ENCODE measurements at regions not wholly inside any gene's neighbourhood (a gene's known extent, or its start where the extent isn't known, plus 50 kb on each side); places are given as distances from the start of the nearest gene placed in this dataset.

DNA sequence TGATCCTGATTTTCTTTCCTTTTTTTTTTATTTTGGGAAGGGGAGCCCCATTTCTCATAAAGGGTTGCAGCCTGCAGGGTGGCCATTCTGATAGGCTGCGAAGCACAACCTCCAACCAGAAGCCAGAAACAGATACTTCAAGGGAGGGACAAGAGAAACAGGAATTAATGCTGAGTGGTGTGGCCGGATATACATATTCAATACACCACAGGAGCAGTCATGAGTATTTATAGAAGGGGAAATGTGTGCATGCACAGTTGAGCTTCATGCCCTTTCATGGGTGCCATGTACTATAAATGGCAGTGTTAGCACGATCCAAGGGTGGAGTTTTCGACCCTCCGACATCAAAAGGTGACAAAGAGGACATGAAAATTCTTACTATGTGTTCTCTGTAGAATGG, 320.8 kb downstream of the CBLN1 start (continued):
- TF ChIP-seq, protein P1, sequence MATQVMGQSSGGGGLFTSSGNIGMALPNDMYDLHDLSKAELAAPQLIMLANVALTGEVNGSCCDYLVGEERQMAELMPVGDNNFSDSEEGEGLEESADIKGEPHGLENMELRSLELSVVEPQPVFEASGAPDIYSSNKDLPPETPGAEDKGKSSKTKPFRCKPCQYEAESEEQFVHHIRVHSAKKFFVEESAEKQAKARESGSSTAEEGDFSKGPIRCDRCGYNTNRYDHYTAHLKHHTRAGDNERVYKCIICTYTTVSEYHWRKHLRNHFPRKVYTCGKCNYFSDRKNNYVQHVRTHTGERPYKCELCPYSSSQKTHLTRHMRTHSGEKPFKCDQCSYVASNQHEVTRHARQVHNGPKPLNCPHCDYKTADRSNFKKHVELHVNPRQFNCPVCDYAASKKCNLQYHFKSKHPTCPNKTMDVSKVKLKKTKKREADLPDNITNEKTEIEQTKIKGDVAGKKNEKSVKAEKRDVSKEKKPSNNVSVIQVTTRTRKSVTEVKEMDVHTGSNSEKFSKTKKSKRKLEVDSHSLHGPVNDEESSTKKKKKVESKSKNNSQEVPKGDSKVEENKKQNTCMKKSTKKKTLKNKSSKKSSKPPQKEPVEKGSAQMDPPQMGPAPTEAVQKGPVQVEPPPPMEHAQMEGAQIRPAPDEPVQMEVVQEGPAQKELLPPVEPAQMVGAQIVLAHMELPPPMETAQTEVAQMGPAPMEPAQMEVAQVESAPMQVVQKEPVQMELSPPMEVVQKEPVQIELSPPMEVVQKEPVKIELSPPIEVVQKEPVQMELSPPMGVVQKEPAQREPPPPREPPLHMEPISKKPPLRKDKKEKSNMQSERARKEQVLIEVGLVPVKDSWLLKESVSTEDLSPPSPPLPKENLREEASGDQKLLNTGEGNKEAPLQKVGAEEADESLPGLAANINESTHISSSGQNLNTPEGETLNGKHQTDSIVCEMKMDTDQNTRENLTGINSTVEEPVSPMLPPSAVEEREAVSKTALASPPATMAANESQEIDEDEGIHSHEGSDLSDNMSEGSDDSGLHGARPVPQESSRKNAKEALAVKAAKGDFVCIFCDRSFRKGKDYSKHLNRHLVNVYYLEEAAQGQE (IDR thresholded peaks at IDR 0.05): no peak

DNA sequence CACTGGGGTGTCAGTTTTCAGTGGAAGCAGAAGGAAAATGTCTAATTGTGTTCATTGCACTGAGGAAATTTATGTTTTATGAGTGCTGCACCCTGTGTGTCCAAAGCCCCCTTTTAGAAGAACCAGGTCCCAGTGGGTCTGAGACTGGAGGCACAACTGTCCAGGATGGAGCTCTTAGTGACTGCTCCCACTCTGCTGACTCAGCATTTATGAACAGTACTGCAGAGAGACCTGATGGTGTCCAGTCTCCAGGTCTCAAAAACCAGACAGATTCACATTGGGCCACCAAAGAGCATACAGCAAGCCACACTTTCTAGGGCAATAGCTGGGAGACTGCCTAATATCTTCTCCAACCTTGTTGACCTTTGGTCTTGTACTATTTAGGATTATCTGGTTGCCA, 321.9 kb downstream of the CBLN1 start:
- no peak for DNase-seq (ENCODE audit: low spot score)
- peaks cover 0 to 5% (median 0%) of the 10 kb centered on the region in 4 donors for H3K27me3 ChIP-seq (ENCODE audit: control insufficient read depth in 4 of 4, insufficient read depth in 4 of 4, low read length in 3 of 4)
- no peaks in the 10 kb centered on the region for H3K36me3 ChIP-seq (ENCODE audit: control insufficient read depth in 4 of 4, insufficient read depth in 3 of 4, low read depth in 1 of 4, low read length in 3 of 4)
- H3K4me1 ChIP-seq (ENCODE audit: control insufficient read depth in 4 of 4, insufficient read depth in 4 of 4, low read length in 3 of 4): no peaks in the 10 kb centered on the region
- H3K9me3 ChIP-seq (ENCODE audit: control insufficient read depth in 4 of 4, low read length in 3 of 4): no peaks in the 10 kb centered on the region
- H3K9ac ChIP-seq (ENCODE audit: low read depth in 1 of 2, low read length in 2 of 2): no peak overlapping the region
- no peak overlapping the region for H3K27ac ChIP-seq (ENCODE audit: low read depth in 1 of 2, low read length in 2 of 2)
- TF ChIP-seq YY1 (IDR thresholded peaks at IDR 0.05) (no peak), HNF4A (conservative IDR thresholded peaks at IDR 0.05) (no peak), HNF4G (IDR thresholded peaks at IDR 0.05) (no peak), SP1 (IDR thresholded peaks at IDR 0.05) (no peak)
- no peak overlapping the region for H3K4me3 ChIP-seq (ENCODE audit: low read depth in 1 of 3, low read length in 3 of 3)

DNA sequence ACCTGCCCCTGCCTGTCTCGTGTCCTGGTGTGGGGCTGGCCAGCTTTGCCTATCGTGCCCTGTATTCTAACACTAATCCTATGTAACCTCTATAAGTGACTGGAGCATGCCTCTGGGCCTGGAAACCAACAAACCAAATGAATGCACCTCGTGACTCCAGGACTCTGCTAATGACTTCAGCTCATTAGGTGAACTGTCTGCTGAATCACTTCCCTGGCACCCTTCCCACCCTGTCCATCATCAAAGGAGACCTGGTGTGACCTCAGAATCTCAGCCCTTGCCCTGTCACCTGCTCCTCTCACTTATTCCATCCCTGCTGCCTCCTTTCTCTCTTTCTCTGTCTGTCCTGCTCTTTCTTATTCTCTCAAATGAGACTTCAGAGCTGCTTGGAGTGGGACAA, 322.4 kb downstream of the CBLN1 start:
- WGBS: 67% methylated on average over 3 of the region's 3 CpGs
- H3K9me3 ChIP-seq (ENCODE audit: control insufficient read depth in 4 of 4, low read length in 3 of 4): no peaks in the 10 kb centered on the region
- no peak overlapping the region for H3K4me3 ChIP-seq (ENCODE audit: low read depth in 1 of 3, low read length in 3 of 3)
- TF ChIP-seq NR2F2 (IDR thresholded peaks at IDR 0.05): no peak
- TF ChIP-seq, protein P2, sequence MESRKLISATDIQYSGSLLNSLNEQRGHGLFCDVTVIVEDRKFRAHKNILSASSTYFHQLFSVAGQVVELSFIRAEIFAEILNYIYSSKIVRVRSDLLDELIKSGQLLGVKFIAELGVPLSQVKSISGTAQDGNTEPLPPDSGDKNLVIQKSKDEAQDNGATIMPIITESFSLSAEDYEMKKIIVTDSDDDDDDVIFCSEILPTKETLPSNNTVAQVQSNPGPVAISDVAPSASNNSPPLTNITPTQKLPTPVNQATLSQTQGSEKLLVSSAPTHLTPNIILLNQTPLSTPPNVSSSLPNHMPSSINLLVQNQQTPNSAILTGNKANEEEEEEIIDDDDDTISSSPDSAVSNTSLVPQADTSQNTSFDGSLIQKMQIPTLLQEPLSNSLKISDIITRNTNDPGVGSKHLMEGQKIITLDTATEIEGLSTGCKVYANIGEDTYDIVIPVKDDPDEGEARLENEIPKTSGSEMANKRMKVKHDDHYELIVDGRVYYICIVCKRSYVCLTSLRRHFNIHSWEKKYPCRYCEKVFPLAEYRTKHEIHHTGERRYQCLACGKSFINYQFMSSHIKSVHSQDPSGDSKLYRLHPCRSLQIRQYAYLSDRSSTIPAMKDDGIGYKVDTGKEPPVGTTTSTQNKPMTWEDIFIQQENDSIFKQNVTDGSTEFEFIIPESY (IDR thresholded peaks at IDR 0.05): no peak
- no peak for TF ChIP-seq EGR1 (IDR thresholded peaks at IDR 0.05; ENCODE audit: low read depth in 2 of 2)
- TF ChIP-seq, protein P3, sequence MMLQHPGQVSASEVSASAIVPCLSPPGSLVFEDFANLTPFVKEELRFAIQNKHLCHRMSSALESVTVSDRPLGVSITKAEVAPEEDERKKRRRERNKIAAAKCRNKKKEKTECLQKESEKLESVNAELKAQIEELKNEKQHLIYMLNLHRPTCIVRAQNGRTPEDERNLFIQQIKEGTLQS (IDR thresholded peaks at IDR 0.05): no peak
- TF ChIP-seq JUND (IDR thresholded peaks at IDR 0.05): no peak
- no peak for TF ChIP-seq GABPA (IDR thresholded peaks at IDR 0.05 in 1 of 2, conservative IDR thresholded peaks at IDR 0.05 in 1 of 2)
- no peak for TF ChIP-seq TAF1 (conservative IDR thresholded peaks at IDR 0.05)
- TF ChIP-seq HNF4G (IDR thresholded peaks at IDR 0.05): no peak
- TF ChIP-seq FOXA2 (IDR thresholded peaks at IDR 0.05): no peak
- TF ChIP-seq, protein P4, sequence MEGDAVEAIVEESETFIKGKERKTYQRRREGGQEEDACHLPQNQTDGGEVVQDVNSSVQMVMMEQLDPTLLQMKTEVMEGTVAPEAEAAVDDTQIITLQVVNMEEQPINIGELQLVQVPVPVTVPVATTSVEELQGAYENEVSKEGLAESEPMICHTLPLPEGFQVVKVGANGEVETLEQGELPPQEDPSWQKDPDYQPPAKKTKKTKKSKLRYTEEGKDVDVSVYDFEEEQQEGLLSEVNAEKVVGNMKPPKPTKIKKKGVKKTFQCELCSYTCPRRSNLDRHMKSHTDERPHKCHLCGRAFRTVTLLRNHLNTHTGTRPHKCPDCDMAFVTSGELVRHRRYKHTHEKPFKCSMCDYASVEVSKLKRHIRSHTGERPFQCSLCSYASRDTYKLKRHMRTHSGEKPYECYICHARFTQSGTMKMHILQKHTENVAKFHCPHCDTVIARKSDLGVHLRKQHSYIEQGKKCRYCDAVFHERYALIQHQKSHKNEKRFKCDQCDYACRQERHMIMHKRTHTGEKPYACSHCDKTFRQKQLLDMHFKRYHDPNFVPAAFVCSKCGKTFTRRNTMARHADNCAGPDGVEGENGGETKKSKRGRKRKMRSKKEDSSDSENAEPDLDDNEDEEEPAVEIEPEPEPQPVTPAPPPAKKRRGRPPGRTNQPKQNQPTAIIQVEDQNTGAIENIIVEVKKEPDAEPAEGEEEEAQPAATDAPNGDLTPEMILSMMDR (IDR thresholded peaks at IDR 0.05; ENCODE audit: low read depth, low read length, missing input control): no peak
- no peak for TF ChIP-seq HNF4A (conservative IDR thresholded peaks at IDR 0.05)
- TF ChIP-seq RAD21 (IDR thresholded peaks at IDR 0.05): no peak
- TF ChIP-seq, protein P5, sequence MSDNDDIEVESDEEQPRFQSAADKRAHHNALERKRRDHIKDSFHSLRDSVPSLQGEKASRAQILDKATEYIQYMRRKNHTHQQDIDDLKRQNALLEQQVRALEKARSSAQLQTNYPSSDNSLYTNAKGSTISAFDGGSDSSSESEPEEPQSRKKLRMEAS (IDR thresholded peaks at IDR 0.05): no peak
- no peak for TF ChIP-seq YY1 (IDR thresholded peaks at IDR 0.05)
- TF ChIP-seq RXRA (IDR thresholded peaks at IDR 0.05): no peak
- no peak for TF ChIP-seq SP1 (IDR thresholded peaks at IDR 0.05)
- TF ChIP-seq, protein P1 (IDR thresholded peaks at IDR 0.05): no peak
- no peak for TF ChIP-seq FOXA1 (IDR thresholded peaks at IDR 0.05)
- DNase-seq (ENCODE audit: low spot score): no peak
- no peaks in the 10 kb centered on the region for H3K4me1 ChIP-seq (ENCODE audit: control insufficient read depth in 4 of 4, insufficient read depth in 4 of 4, low read length in 3 of 4)
- H3K27me3 ChIP-seq (ENCODE audit: control insufficient read depth in 4 of 4, insufficient read depth in 4 of 4, low read length in 3 of 4): peaks cover 0 to 7% (median 0%) of the 10 kb centered on the region in 4 donors
- no peaks in the 10 kb centered on the region for H3K36me3 ChIP-seq (ENCODE audit: control insufficient read depth in 4 of 4, insufficient read depth in 3 of 4, low read depth in 1 of 4, low read length in 3 of 4)
- no peak overlapping the region for H3K9ac ChIP-seq (ENCODE audit: low read depth in 1 of 2, low read length in 2 of 2)
- no peak overlapping the region for H3K27ac ChIP-seq (ENCODE audit: low read depth in 1 of 2, low read length in 2 of 2)
